ENCODE measurements at regions not wholly inside any gene's neighbourhood (a gene's known extent, or its start where the extent isn't known, plus 50 kb on each side); places are given as distances from the start of the nearest gene placed in this dataset.

DNA sequence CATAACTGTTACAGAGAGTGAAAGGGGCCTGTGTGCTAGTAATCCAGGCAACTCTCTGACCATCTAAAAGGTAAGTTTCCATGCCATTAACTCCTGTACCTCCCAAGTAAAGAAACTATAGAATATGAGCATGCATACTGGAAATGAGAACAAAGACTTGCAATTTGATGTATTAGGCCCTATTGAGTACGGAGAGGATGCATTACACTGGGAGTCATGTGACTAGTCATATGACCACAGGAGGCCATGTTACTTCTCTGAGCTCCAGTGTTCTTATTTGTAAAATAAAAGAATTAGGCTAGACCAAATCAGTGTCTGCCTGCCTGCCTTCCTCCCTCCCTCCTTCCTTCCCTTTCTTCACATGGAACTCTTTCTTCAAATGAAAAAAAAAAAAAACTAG is 440.1 kb upstream of the CCDC196 start:
- FAIRE-seq, result no peak
- no peak for DNase-seq (ENCODE audit: insufficient read length, low spot score)

- FAIRE-seq, result no peak
- no peak for DNase-seq (ENCODE audit: insufficient read length, low spot score)
Measured at GRCh38 chr14:66046591-66046990, 439.6 kb upstream of the CCDC196 start.

- DNase-seq (ENCODE audit: insufficient read length, low spot score), result no peak
- no peak for FAIRE-seq
Measured at GRCh38 chr14:66056268-66056907, 429.8 kb upstream of the CCDC196 start.

GRCh38 chr14:66056926-66057552 is 429.1 kb upstream of the CCDC196 start:
- DNase-seq (ENCODE audit: insufficient read length, low spot score) (no peak), FAIRE-seq (peak; percentile 57)

- no peak for FAIRE-seq
Measured at GRCh38 chr14:66065188-66065587, 421.0 kb upstream of the CCDC196 start.

GRCh38 chr14:66066981-66067776 is 419.0 kb upstream of the CCDC196 start:
- FAIRE-seq (no peak), DNase-seq (ENCODE audit: insufficient read length, low spot score) (no peak)

More at GRCh38 chr14:66065188-66065587, 421.0 kb upstream of the CCDC196 start:
- DNase-seq (ENCODE audit: insufficient read length, low spot score), result no peak

GRCh38 chr14:66069036-66069435 is 417.1 kb upstream of the CCDC196 start:
- FAIRE-seq (no peak), DNase-seq (ENCODE audit: insufficient read length, low spot score) (no peak)

- FAIRE-seq, result no peak
- no peak for DNase-seq (ENCODE audit: insufficient read length, low spot score)
Measured at GRCh38 chr14:66069830-66070541, 416.2 kb upstream of the CCDC196 start.

DNA sequence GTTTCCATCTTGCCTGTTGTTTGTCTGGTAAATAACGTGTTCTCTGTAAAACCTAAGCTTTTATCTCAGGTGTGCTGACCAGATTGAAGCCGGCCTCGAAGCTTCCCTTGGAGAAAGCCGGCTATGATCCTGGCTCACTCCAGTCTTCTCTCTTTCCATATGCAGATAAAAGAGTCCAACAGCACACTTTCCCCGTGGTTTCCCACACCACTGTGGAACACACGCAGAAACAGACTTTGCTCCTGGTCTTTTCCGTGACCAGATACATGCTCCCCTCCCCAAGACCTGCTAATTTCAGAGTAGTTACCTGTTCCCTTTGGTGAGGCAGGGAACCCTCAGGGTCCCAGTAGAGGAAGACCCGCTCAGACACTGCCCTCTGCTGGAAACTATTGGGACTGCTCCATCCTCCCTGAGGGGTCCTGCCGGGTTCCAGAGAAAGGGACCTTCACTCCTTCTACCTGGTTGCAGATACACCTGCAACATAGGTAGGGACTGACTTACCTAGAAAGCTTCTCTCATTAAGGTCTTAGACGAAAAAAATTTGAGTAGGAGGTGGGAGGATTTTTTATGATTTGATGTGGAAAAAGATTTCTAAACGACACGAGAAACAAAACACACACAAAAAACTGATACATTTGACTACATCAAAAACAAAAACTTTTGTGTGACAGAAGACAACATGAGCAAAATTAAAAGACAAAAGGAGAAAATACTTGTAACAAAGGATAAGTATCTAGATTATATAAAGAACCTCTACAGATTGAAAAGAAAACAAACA is 415.4 kb upstream of the CCDC196 start:
- peak; percentile 55 for DNase-seq (ENCODE audit: insufficient read length, low spot score)
- peak; percentile 70 for FAIRE-seq

DNA sequence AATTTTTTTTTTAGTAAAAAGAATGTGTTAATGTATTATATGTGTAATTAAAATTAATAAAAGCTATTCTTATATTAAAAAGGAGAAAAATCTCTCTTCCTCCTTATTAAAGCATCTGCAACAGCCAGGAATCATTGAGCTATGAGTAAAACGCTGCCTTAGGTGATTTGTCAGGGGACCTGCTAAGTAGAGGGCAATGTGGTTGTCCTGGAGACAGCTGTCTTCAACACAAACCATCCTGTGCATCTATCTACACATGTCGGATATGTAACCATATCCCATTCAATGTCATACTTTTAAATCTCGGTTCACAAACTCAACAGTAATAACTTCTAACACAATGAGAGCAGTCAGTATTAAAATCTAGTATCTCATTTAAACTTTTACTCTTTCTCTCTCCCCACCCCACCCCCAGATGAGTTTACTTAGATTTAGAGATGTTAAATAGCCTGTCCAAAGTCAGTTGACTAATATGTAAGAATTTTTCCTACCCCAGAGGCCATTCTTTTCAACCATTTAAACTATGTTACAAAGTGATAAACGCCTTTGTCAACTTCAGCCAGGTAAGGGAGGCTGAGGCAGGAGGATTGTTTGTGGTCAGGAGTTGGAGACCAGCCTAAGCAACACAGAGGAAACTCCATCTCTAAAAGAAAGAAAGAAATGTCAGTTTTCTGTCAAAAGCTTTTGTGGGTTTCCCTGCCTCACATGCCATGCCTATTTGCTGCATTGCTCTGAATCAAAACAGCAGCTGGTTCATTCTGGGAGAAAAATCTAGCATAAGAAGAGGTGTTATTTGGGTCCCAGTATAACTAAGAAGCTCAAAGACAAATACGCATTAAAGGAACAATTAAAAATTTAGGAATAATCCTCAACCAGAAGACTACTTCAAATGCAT is 413.7 kb upstream of the CCDC196 start:
- DNase-seq (ENCODE audit: insufficient read length, low spot score) (no peak), FAIRE-seq (no peak)

- DNase-seq (ENCODE audit: insufficient read length, low spot score) (no peak), FAIRE-seq (no peak)
Measured at GRCh38 chr14:66074537-66074936, 411.6 kb upstream of the CCDC196 start.

DNA sequence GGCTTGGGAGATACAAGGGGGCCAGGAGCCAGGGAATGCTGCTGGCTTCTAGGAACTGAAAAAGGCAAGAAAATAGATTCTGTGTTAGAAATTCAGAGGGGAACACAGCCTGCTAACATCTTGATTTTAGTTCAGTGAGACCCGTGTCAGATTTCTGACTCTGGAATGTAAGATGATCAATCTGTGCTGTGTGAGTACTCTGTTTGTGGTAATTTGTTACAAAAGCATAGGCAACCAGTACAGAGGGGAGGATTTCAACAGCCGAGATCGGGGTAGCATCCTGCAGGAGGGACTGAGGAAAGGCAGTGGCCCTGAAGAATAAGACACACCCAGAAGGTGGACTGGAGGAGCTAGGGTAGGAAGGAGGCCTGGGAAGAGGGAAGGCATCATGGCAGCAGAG is 410.0 kb upstream of the CCDC196 start:
- FAIRE-seq (no peak), DNase-seq (ENCODE audit: insufficient read length, low spot score) (no peak)

- DNase-seq (ENCODE audit: insufficient read length, low spot score) (no peak), FAIRE-seq (no peak)
Measured at GRCh38 chr14:66078006-66078405, 408.2 kb upstream of the CCDC196 start.

GRCh38 chr14:66081594-66082376 is 404.4 kb upstream of the CCDC196 start:
- no peak for FAIRE-seq
- no peak for DNase-seq (ENCODE audit: insufficient read length, low spot score)

DNA sequence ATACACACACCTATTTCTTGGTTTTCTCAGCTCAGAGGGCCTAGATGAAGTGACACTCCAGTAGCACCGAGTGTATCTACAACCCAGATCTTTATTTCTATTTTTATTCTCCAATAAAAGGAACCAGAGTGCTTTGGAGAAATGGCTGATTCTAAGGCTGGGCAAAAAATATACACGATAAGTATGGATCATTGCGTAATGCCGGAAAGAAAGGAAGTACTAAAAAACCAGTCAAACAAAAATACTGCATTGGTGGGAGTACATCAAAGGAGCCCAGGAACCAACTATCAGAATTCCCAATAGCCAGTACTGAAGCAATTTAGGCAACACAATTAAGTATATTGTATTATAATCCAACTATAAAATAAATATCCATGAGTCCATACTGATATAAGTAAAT is 400.9 kb upstream of the CCDC196 start:
- FAIRE-seq, result no peak
- DNase-seq (ENCODE audit: insufficient read length, low spot score), result no peak

GRCh38 chr14:66085665-66086064 is 400.5 kb upstream of the CCDC196 start:
- FAIRE-seq (no peak), DNase-seq (ENCODE audit: insufficient read length, low spot score) (no peak)

DNA sequence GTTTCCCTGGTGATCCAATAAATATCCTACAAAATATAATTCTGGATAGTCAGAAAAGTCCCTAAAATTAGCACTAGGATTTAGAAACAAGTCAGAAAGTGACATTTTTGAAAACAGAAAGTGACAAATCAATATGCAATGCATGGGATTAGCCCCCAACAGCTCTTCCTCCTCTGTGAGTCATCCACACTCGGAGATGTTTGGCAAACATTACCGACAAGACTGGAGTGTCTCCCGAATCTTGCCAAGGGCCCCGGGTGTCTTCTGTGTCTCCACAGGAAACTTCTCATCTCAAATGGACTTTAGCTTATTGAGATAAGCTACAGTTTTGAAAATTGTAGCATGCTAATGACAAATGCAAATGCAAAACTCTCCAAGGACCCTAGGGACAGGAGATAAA is 398.9 kb upstream of the CCDC196 start:
- no peak for FAIRE-seq
- DNase-seq (ENCODE audit: insufficient read length, low spot score), result no peak

DNA sequence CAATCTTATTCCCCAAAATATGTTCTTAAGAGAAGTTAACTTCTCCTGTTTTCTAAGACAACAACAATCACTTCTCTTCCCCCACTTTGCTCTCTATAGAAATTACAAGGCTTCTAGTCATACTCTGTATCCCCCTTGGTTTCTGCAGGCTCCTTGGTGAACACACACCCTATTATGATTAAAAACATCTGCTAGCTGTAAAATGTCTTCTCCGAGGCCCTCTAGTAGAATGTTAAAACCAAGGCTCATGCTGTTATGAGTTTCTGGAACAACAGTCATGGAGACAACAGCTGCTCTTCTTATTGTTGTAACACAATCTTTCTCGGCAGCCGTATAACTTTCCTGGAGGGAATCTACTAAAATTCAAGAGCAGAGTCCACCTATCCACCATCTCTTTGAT is 397.5 kb upstream of the CCDC196 start:
- no peak for FAIRE-seq
- DNase-seq (ENCODE audit: insufficient read length, low spot score), result no peak

GRCh38 chr14:66092206-66092605 is 394.0 kb upstream of the CCDC196 start:
- FAIRE-seq, result no peak
- no peak for DNase-seq (ENCODE audit: insufficient read length, low spot score)

Data from GM19239 (cell line).